Hindlimb muscle (tissue), 1 donor: ENCODE measurements at regions not wholly inside any gene's neighbourhood (a gene's known extent, or its start where the extent isn't known, plus 50 kb on each side); places are given as distances from the start of the nearest gene placed in this dataset.

Experiments
- DNase-seq: peaks from one replicate; pipeline ENCODE4 v3.0.0-alpha.2; 2013

DNA sequence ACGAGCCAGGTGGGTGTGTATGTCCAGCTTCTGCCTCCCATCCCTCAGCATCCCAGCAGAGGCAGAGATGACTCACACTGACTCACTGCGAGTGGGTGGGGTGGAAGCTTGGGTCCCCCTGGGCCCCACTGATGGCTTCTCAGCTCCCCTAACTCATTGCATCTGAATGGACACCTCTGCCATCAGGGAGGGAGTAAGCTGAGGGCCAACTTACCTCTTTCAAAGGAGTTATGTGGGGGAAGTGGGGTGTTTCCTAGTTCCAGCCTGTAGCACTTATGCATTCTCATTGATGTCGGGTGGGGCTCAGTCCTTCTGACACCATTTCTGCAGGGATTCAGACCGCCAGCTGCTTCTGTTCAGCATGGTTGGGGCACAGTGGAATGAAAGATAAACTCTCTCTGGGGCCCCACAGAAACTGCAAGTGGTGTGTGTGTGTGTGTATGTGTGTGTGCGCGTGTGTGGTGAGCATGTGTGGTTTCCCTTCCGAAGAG is 1425.8 kb downstream of the TBC1D22A start:
- DNase-seq = no peak

DNA sequence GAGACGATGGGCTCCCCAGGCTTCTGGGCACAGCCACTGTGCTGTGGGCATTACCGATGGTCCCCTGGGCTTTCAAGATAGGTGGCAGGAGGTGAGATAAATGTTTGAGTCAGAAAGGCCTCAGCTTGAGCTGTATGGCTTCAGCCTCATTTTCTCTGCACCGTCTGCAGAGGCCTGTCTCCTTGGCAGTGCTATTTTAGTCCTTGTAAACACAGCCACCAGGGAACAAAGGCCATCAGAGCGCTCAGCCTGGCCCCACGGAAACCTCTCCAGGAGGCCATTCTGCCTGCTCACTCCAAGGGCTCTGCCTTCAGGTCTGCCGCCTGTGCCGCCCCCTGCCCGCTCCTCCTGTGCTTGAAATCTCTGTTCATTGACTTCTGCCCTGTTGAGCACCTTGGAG is 1424.9 kb downstream of the TBC1D22A start:
- DNase-seq = no peak

DNA sequence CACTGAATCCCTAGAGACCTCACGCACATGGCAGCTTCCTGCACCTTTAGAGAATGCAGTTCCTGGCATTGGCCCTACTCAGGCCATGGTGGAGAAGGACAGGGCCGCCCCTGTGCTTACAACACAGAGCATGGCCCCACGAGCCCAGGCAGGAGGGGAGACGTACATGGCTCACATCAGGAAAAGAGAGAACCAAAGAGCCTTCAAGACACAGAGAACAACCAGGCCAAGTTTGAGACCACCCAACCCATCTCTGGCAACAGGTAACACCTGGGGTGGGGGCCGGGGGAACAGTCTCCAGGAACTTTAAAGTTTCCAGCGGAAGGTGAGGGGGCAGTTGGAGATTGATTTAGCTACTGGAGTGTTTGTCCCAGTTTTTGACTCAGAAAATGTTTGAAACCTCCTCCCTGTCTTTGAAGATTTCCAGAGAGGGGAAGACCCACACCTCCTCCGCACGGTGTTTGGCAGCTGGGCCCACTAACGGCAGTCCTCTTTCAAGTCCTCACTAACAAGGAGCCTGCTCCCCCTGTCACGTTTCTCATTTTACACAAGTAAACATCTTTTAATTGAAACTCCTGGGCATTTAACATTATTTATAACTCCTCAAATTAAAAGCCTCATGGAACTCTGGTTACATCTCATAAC is 1423.8 kb downstream of the TBC1D22A start:
- no peak for DNase-seq

GRCh38 chr22:48185071-48186055 is 1422.9 kb downstream of the TBC1D22A start:
- DNase-seq = no peak

DNA sequence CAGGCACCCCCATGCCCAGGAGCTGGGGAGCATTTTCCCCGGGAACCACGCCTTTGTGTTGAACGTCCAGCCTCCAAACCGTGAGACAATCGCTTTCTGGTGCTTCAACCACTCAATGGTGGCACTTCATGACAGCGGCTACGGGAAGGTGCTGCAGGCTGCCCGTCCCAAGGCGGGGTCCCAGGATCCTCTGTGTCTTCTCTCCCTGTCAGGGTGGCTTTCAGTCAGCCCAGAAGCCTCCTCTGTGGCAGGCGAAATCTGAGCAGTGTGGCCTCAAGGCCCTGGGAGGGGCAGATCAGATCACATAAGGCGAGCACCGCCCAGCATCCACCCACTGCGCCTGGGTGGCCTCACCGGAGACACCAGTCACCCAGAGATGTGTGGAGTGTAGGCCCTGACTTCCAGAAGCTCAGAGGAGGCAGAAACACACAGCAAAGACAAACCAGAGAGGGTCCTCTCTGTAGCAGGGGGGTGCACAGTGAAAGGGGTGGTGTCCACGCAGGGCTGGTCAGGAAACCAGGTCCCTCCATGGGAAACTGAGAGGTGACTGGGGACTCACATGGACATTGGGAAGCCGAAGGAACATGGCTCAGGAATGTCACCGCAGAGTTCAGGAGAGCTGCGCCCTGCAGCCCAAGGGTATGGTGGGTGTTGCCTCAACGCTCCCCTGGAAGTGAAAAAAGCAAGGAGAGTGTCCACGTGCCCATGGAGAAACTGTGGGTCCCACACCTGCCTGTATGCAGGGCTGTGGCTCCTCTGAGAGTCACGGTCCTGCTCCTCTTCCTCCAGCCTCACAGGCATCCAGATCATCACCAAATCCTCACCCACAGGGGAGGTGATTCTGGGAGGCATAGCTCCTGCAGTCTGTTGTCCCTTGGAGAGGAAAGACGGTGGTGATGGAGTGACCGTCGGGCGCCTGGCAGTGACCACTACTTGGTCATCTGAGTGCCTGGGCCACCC is 1420.7 kb downstream of the TBC1D22A start:
- no peak for DNase-seq

GRCh38 chr22:48182031-48182430 is 1419.6 kb downstream of the TBC1D22A start:
- DNase-seq = no peak

- no peak for DNase-seq
Measured at GRCh38 chr22:48181263-48181955, 1419.0 kb downstream of the TBC1D22A start.

- no peak for DNase-seq
Measured at GRCh38 chr22:48180631-48181030, 1418.2 kb downstream of the TBC1D22A start.

- DNase-seq = no peak
Measured at GRCh38 chr22:48179571-48180546, 1417.4 kb downstream of the TBC1D22A start.

- DNase-seq = no peak
Measured at GRCh38 chr22:48178536-48178935, 1416.1 kb downstream of the TBC1D22A start.

DNA sequence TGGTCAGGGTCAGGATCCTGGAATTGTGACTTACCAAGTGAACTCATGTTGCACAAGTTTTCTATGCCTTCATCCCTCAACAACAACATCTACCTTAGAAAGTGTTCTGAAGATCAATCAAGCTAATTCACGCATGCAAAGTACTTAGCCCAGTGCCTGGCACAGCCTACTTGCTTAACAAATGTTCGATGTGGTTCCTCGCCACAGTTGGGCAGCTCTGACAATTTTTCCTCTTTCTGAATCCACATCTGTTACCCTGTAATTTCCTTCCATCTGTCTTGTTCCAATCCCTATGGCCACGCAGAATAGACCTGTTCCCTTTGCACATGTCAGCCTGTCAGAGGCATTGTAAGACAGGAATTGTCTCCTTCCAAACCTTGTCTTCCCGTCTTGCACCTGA is 1415.2 kb downstream of the TBC1D22A start:
- no peak for DNase-seq

GRCh38 chr22:48175721-48176120 is 1413.3 kb downstream of the TBC1D22A start:
- DNase-seq = no peak

GRCh38 chr22:48173773-48174160 is 1411.3 kb downstream of the TBC1D22A start:
- no peak for DNase-seq

GRCh38 chr22:48173061-48173772 is 1410.8 kb downstream of the TBC1D22A start:
- DNase-seq = no peak

GRCh38 chr22:48171271-48171691 is 1408.8 kb downstream of the TBC1D22A start:
- DNase-seq = no peak

DNA sequence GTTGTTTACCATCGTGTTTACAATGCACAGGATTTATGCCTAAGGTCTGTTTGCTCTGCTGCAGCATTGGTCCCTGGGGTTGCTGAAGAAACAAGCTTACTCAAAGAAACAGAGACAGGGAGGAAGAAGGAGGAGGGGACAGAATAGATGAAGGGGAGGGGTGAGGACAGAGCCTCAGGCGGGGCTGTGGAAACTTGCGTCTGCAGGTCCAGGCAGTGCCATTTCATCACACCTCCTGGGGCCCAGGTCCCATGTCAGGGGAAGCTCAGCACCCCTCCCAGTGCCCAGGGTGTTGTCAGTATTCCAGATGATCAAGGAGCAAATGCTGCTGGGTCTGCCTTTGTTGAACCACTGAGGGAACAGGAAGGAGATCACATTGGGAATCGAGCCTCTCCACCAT is 1406.8 kb downstream of the TBC1D22A start:
- DNase-seq = no peak

DNA sequence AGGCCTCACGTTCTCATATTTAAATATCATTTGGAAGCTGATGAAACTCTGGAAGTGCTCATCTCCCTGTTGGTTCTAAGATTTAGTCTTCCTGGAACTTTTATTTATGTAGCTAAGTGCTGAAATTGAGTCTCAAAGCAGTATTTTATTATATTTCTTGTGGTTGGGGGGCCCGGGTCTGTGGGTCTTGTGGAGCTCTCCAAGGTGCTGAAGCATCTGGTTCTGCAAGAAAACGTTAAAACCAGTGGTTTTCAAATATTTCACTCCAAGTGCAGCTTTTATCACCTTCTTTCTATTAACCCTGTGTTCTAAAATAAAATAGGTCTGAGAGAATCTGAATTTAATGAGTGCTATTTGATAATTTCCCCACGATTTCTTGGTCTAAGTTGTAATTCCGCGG is 1404.8 kb downstream of the TBC1D22A start:
- DNase-seq = no peak

DNA sequence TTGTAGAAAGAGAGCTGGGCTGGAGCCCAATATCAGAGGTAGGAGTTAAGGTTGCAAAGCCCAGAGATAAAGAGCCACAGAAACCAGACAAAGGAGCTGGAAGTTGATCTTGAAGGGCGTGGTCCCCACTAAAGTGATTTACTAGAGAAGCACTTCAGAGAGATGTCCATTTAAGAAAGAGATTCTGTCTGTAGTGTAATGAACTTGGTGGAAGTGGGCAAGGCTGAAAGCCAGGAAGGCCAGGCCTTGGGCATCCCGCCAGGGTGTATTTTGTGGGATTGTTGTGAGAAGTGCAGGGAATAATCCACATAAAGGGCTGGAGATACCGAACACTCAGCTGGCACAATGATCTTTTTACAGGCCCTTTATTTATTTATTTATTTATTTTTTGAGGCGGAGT is 1398.8 kb downstream of the TBC1D22A start:
- DNase-seq = no peak

DNA sequence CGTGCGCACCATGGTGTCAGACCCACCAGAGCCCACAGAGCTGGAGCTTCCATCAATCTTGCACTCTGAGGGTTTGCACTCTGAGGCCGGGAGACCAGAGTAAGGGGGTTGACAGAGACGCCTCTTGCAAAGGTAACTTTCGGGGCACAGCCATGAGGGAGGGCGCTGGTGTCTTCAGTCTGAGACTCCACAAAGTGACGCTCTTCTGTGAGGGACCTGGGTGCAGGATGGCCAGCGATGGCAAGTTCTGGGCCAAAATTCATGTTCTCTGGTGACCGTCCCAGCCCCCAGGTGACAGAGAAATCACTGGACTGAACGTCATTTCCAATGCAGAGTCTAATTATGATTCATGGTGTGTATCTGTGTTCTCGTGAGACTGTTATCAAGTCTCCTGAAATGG is 1395.2 kb downstream of the TBC1D22A start:
- DNase-seq = no peak
